KMS-11 (cell line): ENCODE measurements at regions not wholly inside any gene's neighbourhood (a gene's known extent, or its start where the extent isn't known, plus 50 kb on each side); places are given as distances from the start of the nearest gene placed in this dataset.

Experiments used
- H2AFZ ChIP-seq: fragments of 200-600 bp; sonication (generic); 2 replicates; pipeline ENCODE4 v1.6.1; 2016; ENCODE audit warnings: antibody characterized with exemption, mixed run types, low read depth
- H3K27ac ChIP-seq: fragments of 200-600 bp; sonication (generic); 2 replicates; pipeline ENCODE4 v1.6.1; 2016; ENCODE audit warnings: mild to moderate bottlenecking, mixed run types
- H3K27me3 ChIP-seq: fragments of 200-600 bp; sonication (generic); 2 replicates; pipeline ENCODE4 v1.6.1; 2017; ENCODE audit warnings: mild to moderate bottlenecking, low read depth, mixed run types, moderate library complexity; ENCODE audit not compliant: insufficient read depth
- H3K36me3 ChIP-seq: fragments of 200-600 bp; sonication (generic); 2 replicates; pipeline ENCODE4 v1.6.1; 2017; ENCODE audit warnings: mild to moderate bottlenecking, mixed run types; ENCODE audit not compliant: insufficient read depth
- H3K4me1 ChIP-seq: fragments of 200-600 bp; sonication (generic); 2 replicates; pipeline ENCODE4 v1.6.1; 2016; ENCODE audit warnings: mild to moderate bottlenecking, low read depth, mixed run types; ENCODE audit not compliant: poor library complexity, severe bottlenecking
- H3K4me2 ChIP-seq: fragments of 200-600 bp; sonication (generic); 2 replicates; pipeline ENCODE4 v1.7.0; 2016; ENCODE audit warnings: mild to moderate bottlenecking, mixed run types
- H3K4me3 ChIP-seq: fragments of 200-600 bp; sonication (generic); IDR thresholded peaks from 2 replicates; pipeline ENCODE4 v1.6.1; 2017; ENCODE audit warnings: low read depth, low read length, mixed read lengths; ENCODE audit not compliant: insufficient read depth
- H3K79me2 ChIP-seq: fragments of 200-600 bp; sonication (generic); 2 replicates; pipeline ENCODE4 v1.6.1; 2016; ENCODE audit warnings: low read depth, mixed run types; ENCODE audit not compliant: insufficient read depth
- H3K9ac ChIP-seq: fragments of 200-600 bp; sonication (generic); 2 replicates; pipeline ENCODE4 v1.6.1; 2016; ENCODE audit warnings: mild to moderate bottlenecking, mixed run types
- H4K20me1 ChIP-seq: fragments of 200-600 bp; sonication (generic); 2 replicates; pipeline ENCODE4 v1.6.1; 2016; ENCODE audit warnings: mild to moderate bottlenecking, mixed run types; ENCODE audit not compliant: insufficient read depth
- TF ChIP-seq, protein P1 (sequence below): fragments of 200-600 bp; sonication (generic); conservative IDR thresholded peaks from 2 replicates; pipeline ENCODE4 v1.6.1; 2017; ENCODE audit warnings: low read depth, mild to moderate bottlenecking, antibody characterized with exemption, low read length, moderate library complexity, mixed read lengths

DNA sequence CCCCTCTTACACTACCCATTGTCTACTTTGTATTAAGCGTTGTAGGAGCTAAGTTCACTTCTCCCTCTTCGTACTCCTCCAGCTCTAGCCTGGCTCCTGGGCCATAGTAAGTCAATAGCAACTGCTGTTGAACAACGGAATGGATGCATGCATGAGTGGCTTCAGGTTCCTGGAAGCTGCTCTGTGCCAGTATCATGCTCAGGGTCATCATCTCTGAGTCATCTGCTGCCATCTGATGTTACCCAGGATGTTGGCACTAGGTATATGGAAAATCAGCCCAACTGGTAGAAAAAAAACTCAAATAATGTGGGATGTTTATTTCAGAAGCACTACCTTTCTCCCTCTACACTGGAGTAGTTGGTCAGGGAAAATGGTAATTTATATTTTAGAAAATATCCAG lies 536.8 kb downstream of the NPIPA7 start:
- TF ChIP-seq, protein P1, sequence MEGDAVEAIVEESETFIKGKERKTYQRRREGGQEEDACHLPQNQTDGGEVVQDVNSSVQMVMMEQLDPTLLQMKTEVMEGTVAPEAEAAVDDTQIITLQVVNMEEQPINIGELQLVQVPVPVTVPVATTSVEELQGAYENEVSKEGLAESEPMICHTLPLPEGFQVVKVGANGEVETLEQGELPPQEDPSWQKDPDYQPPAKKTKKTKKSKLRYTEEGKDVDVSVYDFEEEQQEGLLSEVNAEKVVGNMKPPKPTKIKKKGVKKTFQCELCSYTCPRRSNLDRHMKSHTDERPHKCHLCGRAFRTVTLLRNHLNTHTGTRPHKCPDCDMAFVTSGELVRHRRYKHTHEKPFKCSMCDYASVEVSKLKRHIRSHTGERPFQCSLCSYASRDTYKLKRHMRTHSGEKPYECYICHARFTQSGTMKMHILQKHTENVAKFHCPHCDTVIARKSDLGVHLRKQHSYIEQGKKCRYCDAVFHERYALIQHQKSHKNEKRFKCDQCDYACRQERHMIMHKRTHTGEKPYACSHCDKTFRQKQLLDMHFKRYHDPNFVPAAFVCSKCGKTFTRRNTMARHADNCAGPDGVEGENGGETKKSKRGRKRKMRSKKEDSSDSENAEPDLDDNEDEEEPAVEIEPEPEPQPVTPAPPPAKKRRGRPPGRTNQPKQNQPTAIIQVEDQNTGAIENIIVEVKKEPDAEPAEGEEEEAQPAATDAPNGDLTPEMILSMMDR: no peak
- no peaks in the 10 kb centered on the region for H3K36me3 ChIP-seq
- no peak overlapping the region for H3K4me2 ChIP-seq
- no peaks in the 10 kb centered on the region for H3K4me1 ChIP-seq
- no peak overlapping the region for H2AFZ ChIP-seq
- H3K79me2 ChIP-seq: no peaks in the 10 kb centered on the region
- no peak overlapping the region for H3K27ac ChIP-seq
- no peaks in the 10 kb centered on the region for H4K20me1 ChIP-seq
- no peaks in the 10 kb centered on the region for H3K27me3 ChIP-seq
- H3K9ac ChIP-seq: no peak overlapping the region
- no peak overlapping the region for H3K4me3 ChIP-seq

DNA sequence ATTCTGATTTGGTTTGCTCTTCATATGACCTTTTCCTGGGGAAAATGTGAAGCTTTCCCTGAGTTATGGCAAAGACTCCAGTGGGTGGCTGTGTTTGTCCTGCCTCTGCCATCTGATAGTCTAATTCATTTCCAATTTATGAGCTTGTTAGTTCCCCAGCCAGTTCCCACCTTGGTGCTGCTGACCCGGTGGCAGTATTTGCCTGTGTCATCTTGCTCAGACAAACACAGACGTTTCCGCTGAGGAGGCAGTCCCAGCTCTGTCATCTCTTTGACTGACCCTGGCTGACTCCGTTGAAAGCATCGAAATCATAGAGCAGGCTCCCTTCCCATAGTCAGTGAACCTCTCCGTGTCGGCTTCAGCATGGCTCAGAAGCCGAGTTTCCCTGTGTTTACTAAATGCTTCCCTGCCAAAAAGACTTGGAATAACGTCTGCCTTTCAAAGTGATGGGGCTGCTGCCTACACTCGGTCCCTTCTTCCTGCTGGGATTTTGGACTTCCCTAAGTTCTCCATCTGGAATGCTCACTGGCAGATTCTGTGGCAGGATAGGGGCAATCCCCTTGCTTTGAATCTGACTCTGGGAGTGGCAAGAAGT lies 538.3 kb downstream of the NPIPA7 start:
- H3K36me3 ChIP-seq: no peaks in the 10 kb centered on the region
- H3K4me1 ChIP-seq: no peaks in the 10 kb centered on the region
- H2AFZ ChIP-seq: no peak overlapping the region
- no peak overlapping the region for H3K9ac ChIP-seq
- H4K20me1 ChIP-seq: no peaks in the 10 kb centered on the region
- H3K27ac ChIP-seq: no peak overlapping the region
- TF ChIP-seq, protein P1: no peak
- H3K79me2 ChIP-seq: no peaks in the 10 kb centered on the region
- no peak overlapping the region for H3K4me3 ChIP-seq
- no peaks in the 10 kb centered on the region for H3K27me3 ChIP-seq
- H3K4me2 ChIP-seq: no peak overlapping the region

DNA sequence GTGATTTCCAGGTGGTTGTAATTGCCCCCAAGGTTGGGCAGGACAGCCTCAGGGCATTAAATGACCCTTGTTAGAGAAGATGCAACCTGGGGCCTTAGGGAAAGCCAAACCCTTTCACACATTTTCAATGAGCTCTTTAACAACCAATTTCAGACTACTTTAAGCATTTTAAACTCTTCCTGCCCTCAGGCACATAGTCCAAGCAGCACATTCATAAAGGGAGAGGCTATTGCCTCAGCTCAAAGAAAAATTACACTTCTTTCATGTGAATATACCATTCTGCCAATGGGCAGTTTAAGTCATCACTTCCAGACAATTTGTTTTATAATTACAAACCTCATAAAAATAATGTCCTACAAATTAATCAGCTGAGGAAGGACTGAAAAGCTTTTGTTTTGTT lies 544.5 kb downstream of the NPIPA7 start:
- Histone ChIP-seq H4K20me1 (no peaks in the 10 kb centered on the region), H3K27ac (no peak overlapping the region), H3K4me2 (no peak overlapping the region), H3K36me3 (no peaks in the 10 kb centered on the region), H3K79me2 (no peaks in the 10 kb centered on the region), H2AFZ (no peak overlapping the region), H3K4me3 (no peak overlapping the region), H3K9ac (no peak overlapping the region), H3K4me1 (no peaks in the 10 kb centered on the region), H3K27me3 (no peaks in the 10 kb centered on the region)
- TF ChIP-seq, protein P1: no peak

DNA sequence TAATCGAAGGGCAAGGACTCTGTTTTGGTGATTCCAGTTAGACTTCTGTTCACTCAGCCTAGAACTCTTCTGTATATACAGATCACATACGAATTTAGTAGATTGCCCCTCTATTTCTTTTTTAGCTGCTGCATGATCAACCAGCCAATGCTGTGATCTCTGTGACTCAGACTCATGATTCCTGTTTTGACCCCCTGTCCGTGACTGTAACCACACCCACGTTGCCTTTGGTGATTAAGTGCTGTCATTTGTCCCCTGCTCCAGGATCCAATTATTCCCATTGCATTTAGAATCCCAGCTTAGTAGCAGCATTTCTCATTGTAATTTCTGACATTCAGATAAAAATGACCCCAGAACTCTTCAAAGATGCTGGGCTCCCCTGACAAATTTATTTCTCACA lies 545.7 kb downstream of the NPIPA7 start:
- Histone ChIP-seq H3K4me2 (no peak overlapping the region), H4K20me1 (no peaks in the 10 kb centered on the region), H3K79me2 (no peaks in the 10 kb centered on the region), H3K36me3 (no peaks in the 10 kb centered on the region), H3K4me3 (no peak overlapping the region), H3K9ac (no peak overlapping the region), H3K27me3 (no peaks in the 10 kb centered on the region), H2AFZ (no peak overlapping the region), H3K27ac (no peak overlapping the region), H3K4me1 (no peaks in the 10 kb centered on the region)
- TF ChIP-seq, protein P1: no peak
